GM19351 (cell line): ENCODE measurements at regions not wholly inside any gene's neighbourhood (a gene's known extent, or its start where the extent isn't known, plus 50 kb on each side); places are given as distances from the start of the nearest gene placed in this dataset.

Experiments used
- ATAC-seq: cut with Tn5 transposase; IDR thresholded peaks from one replicate; pipeline ENCODE4 v1.9.1; 2021; ENCODE audit warnings: mild to moderate bottlenecking, moderate library complexity; ENCODE audit not compliant: unreplicated experiment

DNA sequence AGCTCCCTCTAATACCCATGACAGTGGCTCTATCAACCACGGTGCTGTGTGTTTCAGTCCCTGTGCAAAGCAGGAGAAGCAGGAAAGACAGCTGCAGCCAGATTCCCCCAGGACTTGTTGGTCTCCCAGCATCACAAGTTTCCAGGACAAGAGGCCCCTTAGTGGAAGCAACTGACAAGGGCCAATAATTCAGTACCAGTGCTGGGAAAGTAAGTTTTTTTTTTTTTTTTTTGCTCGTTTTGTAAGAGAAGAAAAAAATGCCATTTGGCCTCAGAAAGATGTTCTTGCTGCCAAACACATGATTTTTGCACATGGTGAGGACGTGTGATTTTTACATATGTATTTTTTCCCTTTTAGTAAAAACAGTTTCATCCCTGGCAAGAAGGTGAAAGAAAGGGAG is 284.2 kb upstream of the ZMIZ1 start:
- no peak for ATAC-seq

DNA sequence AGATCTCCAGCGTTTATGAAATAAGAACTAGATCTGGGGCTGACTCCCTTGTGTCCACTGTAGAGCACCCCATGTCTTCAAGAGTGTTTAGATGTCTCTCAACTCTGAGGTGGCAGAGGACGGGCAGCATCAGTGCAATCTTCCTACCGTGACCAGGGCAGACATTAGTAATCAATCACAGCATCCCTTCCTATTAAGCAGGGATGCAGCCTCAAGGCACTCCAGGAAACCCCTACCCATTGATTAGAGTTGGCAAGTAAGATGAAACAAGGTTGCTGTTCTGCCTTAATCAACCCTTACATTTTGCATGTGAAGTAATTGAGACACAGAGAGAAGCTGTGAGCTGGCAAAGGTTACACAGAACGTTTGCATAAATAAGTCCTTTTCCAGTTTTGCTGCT is 283.7 kb upstream of the ZMIZ1 start:
- no peak for ATAC-seq

DNA sequence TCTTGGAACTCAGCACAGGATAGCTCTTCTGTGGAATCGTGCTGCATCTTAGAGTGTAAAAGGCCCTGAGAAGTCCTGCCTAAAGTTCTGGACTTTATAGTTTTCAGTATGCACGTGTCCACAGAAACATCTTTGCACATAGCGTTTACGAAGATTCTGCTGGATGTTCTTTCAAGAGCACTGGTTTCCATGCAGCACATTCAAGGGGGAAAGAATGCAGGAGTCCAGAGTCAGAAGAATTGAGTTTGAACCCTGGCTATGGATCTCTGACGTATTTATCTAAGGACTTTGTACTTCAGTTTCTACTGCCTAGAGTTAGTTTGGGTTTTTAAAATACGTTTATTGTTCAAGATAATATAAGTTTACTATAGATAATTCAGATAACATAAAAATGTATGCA is 282.8 kb upstream of the ZMIZ1 start:
- ATAC-seq = no peak

DNA sequence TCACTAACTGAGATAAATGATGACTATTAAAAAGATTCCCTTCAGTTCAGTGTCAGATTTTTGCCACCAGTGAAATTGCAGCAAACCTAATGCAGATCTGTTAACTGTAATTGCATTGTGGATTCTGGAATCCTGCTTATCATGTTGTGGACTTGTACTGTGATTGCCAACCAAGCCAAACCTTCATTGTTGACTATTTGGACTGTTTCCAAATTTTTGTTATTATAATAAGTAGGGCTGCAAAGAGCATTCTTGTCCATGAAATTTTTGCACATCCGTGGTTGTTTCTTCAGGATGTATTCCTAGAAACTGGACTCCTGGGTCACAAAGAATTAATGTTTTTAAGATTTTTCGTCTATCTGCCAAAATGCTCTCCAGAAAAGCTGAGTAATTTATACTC is 281.6 kb upstream of the ZMIZ1 start:
- ATAC-seq = no peak

DNA sequence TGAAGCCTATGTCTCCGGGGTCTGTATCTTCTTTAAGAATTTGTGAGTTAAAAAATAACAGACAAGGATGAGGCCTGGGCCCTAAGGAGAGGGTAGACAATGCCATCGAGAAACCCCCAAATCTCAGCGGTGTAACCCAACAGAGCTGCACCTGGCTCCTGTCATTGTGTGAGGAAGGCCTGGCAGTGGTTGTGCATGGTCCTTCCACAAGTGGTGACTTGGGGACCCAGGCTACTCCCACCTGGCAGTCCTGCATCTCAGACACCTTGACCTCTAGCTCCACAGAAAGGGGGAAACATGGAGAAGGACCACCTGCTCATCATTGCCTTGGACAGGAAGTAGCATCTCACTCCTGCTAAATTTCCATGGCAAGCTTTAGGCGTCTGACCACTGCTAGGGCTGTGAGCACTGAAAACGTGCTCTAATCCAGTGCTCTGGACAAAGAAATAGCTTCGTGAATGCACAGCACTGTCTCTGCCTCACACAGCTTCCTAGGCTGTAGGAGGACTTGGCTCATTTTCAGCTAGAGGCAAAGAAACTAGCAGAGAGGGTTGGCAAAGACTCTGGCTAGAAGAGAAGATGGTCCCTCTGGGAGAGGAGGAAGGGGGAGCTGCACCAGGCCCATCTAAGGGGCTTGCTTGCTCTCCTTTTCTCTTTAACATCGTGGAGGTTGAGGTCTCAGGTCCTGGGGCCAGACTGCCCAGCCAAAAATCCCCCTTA is 273.9 kb upstream of the ZMIZ1 start:
- ATAC-seq = no peak

DNA sequence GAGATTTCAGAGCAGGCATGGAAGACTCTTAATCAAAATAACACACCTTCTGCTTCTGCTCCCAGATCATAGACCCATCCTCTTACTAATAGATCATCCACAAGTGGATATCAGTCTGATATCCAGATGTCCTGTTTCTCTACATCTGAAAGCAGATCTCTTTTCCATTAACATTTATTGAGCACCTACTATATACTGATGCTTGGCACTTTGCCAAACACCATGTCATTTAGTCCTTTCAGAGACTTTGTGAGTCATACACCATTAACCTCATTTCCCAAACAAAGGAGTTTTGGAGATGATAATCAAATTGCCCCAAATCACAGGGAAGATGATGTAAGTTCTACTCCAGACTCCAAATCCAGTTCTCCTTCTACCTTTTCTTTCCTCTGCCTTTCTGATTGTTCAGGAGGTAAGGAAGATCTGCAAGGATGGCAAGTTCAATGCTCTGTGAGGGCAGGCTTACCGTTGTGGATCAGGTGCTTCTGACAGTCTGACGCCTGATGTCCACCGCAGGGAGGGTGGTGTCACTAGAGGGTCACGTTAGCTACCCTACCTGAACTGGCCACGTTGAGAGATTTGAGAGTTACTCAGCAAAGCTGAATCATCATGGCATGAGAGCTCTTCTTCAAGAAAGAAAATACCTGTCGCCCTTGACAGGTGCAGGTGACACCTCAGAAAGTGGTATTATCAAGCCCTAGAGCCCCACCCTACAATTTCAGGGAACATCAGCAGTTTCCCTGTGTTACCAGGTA is 269.6 kb upstream of the ZMIZ1 start:
- ATAC-seq = no peak

DNA sequence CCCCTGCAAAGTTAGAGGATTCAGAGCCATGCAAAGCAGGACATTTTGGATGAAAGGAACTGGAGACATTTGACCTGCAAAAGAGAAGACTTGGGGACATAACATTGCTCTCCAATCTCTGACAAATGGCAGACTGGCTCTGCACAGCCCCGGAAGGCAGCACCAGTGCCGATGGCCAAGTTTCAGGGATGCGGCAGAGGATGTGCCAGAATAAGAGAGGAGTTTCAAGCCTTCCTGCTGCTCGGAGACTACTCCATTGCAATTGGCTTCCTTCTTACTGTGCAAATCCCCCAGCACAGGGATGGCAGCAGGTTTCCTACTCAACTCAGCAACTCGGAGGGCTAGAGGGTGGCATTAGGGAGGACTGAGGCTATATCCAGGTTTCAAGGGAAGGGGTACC is 268.8 kb upstream of the ZMIZ1 start:
- no peak for ATAC-seq

DNA sequence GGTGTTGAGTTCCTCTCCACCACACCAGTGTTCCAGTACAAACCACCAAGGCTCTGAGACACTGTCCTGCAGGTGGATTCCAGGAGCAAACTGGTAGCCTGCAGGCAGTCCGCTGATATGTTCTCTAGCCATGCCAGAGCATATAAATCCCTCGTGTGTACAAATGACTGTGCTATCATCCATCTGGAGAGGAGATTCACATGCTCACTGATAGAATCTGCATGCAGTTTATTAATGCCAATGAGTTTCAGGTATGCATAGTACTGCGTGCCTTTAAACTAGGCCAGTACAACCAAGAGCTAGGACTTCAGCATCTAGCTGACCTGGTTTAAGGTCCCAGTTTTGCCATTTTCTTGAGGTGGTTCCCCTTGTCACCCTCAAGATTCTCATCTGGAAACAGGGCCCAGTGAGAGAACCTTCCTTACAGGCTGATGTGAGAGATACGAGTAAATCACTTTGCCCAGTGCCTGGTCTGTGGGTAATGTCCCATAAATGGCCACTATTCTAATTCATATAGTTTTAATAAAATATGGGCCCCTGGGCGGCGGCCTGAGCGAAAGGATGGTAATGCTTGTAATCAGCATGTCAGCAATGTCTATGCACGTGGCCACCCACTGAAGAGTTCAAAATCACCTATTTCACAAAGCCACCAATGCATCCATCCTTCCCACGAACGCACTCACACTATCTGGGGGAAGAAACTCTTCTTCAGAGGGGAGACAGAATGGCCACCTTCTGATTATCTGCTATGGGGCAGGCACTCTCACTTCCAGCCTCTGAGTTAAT is 268.0 kb upstream of the ZMIZ1 start:
- no peak for ATAC-seq

DNA sequence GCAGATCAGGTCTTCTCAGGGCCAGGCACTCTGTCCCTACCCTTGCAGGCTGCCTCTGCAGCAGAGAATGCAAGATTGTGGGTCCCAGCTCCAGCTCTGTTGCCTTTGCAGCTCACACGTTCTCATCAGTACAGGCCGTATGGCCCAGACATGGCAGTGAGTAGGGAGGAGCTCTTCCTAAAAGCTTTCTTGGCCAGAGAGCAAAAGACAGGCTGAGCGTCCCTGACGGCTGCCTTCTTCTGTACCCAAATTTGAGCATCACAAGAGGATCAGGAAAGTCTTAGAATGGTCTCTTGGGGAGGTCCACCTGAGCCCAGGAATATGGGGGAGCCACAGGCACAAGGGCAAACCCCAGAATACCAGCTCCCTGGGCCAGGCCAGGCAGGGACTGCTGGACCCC is 266.3 kb upstream of the ZMIZ1 start:
- no peak for ATAC-seq

DNA sequence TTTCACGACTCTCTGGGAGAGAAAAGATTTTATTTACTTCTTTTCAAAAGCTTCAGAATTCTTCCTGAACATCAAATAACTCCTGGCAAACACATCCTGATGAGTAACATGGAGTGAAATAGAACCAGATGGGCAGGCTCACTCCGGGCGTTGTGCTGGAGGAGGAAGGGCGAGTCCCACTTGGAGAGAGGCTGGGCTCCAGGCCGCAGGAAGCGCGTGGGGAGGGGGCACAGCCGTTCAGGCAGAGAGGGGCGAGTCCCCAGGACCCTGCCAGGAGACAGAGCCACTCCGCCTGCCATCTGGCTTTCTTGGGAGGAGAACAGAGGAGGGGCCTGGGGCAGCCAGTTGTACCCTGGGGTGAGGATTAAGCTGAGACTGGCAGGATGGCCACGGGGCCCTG is 265.9 kb upstream of the ZMIZ1 start:
- ATAC-seq = no peak

DNA sequence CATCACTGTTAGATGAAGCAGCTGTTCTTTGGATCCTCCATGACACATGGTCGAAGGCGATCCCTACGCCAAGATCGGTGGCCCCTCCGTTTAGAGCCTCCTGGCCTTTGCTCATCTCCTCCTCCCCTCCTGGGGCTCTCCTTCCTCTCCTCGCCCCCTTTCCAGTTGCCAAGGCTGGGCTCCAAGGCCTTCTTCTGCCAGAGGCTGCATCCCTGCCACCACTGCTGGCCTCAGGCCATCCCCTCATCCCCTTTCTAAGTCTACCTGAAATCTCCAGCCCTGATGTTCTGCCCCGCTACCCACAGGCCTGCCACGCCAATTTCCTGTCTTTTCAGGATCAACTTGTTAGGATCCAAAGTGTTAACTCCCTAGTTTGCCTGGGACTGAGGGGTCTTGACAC is 265.1 kb upstream of the ZMIZ1 start:
- no peak for ATAC-seq

DNA sequence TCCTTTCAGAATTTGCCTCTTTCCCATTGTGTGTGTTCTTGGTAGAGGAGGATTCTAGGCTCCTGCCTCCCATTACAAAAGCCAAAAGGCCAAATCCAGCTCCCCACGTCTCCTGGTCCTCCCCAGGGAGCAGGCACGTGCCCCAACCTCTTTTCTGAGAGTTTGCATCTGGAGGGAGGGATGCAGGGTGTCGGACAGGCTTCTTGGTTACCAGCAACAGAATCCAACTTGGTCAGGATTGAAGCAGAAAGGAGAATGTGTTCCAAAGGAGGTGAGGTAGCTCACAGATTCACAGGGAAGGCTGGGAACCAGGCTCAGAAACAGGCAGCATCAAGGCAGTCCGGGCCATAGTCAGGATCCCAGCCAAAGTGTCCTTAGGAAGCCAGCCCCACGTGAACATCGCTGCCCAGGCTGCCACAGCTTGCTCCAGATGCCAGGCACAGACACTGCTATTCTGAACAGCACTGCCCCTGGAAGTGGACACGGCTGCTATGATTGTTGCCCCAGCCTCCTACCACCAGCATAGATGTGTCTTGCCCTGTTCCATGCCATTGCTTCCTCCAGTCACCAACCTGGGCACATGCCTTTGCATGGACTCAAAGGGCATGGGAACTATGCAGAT is 264.2 kb upstream of the ZMIZ1 start:
- ATAC-seq = no peak

DNA sequence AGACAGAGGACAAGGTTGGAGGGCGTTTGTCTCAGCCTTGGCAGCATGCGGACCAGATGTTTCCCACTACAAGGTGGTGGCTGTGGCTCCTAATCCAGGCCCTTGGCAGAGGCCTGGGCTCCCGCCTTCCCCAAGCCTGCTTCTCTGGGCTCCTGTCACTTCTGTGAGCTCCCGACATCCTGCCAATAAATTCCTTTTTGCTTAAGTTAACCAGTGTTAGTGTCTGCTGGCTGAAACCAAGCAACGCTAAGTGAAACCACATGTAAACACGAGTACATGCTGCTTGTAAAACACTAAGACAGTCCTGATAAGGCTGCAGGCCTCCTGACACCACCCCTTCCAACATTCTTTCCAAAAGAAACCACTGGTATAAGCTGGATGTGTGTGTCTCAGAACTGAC is 263.6 kb upstream of the ZMIZ1 start:
- no peak for ATAC-seq

DNA sequence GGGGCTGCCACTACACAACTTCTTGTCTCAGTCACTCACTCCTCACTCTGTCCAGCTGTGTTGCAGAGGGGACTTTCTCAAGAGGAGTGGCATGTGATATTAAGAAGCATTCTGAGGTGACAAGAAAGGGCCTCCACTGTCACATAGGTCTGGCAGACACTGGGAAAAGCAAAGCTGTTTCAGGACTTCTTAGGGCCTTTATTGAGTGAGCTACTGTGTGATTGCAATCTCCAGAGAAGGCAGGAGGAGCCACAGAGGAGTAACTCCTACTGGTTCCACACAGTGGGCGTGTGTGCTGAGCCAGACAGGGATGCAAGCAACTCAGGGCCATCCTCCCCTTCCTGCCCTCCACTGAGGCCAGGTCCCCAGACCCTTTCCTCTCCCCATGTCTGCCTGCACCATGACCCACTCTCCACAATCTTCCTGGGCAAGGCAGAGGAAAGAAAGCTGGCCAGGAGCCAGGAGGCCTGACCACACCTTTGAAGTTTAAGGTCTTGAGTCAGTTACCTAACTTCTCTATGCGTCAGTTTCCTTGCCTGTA is 262.0 kb upstream of the ZMIZ1 start:
- no peak for ATAC-seq

DNA sequence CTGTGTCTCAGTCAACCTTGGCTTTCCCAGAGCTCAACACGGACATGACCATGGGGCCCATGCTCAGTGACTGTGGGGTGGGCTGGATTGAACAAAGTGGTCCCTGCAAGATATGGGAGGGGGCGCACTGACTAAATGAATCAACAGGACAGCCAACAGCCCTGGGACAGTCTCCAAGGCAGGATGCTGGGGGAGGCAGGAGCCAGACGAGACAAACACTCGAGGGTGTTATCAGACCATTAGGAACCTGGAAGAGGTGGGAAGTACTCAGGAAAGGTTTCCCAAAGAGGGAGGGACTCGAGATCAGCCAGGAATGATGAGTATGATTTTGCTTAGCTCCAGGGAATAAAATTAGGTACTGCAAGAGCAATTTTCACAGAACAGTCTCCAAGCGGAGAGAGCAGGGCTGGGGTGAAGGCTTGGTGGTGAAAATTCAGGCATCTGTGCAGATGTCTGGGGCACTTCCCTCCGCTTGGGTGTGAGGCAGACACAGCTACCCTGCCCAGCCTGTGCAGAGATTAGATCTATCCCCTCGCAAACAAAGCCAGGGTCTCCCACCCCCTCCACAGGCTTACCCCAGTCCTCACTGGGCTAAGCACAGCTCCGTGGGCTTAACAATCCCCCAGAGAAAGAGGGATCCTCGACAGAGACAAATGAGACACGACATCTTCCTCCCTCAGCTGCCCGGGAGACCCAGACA is 261.1 kb upstream of the ZMIZ1 start:
- ATAC-seq = no peak

DNA sequence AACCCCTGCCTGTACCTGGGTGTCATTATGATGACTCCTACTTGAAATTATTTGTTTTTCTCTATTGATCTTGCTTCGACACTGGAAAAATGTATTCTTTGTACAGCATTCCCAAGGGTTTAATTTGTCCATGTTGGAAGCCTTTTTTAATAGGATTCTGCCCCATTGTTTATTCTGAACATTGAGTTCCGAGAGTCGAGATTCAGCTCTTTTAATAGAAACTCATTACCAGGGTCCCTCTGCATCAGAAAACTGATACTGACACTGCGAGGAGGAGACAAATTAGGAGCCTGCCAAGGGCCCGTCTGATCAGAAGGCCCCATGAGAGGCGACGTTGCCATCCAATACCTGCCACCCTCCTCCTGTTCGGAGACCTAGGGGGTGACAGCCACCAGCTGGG is 260.5 kb upstream of the ZMIZ1 start:
- no peak for ATAC-seq

DNA sequence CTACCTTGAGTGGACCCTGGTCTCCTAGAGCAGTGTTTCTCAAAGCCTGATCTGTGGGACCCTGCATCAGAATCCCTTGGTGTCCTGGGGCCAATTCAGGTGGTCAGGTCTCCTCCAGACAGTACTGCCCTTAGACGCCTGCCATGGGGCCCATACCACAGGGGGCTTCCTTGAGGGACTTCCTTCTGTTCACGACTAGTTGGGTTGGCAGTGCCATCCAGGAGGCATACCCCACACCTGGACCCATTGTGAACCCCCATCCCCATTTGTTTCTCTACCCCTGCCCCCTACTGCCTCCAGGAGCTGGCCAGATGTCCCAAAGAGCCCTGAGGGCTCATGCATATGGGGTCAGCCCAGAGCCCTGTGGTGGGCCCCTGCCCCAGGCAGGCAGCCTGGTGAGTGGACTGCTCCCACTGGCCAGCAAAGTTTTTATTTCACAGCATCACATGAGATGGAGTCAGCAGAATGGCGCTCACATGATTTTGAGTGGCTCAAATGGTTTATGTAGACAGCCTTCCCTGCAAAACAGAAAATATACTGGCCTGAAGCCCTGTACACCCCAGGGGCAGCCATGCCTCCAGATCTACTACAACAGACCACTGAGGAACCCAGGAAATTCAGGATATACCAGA is 259.9 kb upstream of the ZMIZ1 start:
- no peak for ATAC-seq

DNA sequence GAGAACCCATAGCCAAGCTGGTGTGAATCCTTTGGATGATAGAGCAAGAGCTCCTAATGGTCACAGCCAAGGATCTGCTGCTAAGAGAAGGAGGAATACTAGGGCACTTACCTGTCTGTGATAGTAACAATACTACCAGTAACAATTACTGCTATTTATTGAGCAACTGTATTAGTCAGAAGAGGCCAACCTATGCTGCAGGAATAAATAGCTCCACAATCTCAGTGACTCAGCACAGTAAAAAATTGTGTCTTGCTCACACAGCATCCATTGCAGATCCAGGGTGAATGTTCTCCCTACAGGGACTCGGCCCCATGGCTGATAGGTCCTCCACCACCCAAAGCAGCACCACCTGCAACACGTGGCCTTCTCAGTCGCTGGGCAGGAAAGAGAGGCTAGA is 257.6 kb upstream of the ZMIZ1 start:
- ATAC-seq = no peak

DNA sequence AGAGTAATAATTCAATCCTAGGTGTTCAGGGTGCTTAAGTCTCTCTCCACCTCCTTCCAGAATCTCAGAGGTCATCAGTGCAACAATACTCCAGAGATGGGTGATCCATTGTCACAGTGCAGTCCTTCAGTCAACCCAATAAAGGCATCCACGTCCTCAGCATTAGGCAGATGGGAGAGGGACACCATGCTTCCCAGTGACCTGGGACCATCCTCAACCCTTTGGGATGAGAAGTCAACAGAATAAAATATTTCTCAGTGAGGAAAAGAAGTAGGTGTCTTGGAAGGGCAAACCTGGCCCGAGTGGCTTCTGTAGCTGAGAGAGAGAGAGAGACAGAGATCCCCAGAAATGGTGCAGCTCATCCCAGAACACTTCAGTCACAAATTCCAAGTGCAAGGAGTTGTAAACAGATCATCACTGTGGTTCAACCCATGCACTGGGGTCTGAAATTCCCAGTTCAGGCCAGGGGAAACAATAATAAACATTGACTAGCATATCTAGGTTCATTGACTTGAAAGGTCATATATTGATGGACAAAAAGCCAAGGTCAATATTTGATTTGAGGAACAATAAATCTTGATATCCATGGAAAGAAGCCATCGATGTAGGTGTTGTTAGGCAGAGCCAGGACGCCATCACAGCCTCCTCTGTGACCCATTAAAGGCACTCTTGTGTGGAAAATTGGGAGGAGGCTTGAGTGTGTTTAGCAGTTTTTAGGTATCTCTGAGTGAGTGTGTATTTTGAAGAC is 256.0 kb upstream of the ZMIZ1 start:
- no peak for ATAC-seq
